ENCODE measurements at regions not wholly inside any gene's neighbourhood (a gene's known extent, or its start where the extent isn't known, plus 50 kb on each side); places are given as distances from the start of the nearest gene placed in this dataset.

GRCh38 chr11:80592546-80592945 lies 1151.7 kb upstream of the TENM4 start:
- Histone ChIP-seq H3K4me3 (ENCODE audit: low read depth, low read length, poor library complexity, severe bottlenecking) (no peak overlapping the region), H3F3A (ENCODE audit: insufficient read depth, low read length) (no peaks in the 10 kb centered on the region), H3K79me2 (ENCODE audit: insufficient read depth, low read length) (no peaks in the 10 kb centered on the region), H3K4me1 (ENCODE audit: insufficient read depth, low read length, severe bottlenecking) (no peaks in the 10 kb centered on the region), H3K4me2 (ENCODE audit: low read length) (no peak overlapping the region), H4K20me1 (ENCODE audit: insufficient read depth, low read length) (no peaks in the 10 kb centered on the region), H3K9me2 (ENCODE audit: low read depth, low read length) (no peaks in the 10 kb centered on the region), H2AFZ (ENCODE audit: low read length) (no peak overlapping the region), H3K27ac (ENCODE audit: low read depth, low read length, poor library complexity, severe bottlenecking) (no peak overlapping the region), H3K36me3 (ENCODE audit: insufficient read depth, low read length) (no peaks in the 10 kb centered on the region), H3K9ac (ENCODE audit: low read length) (no peak overlapping the region), H3K9me3 (ENCODE audit: low read length) (no peaks in the 10 kb centered on the region), H3K27me3 (ENCODE audit: insufficient read depth, low read length) (no peaks in the 10 kb centered on the region)
- TF ChIP-seq CTCF (IDR thresholded peaks at IDR 0.05; ENCODE audit: low read length) (no peak), EZH2 (IDR thresholded peaks at IDR 0.05; ENCODE audit: borderline replicate concordance, low read length) (no peak)

GRCh38 chr11:80587906-80588305 lies 1147.1 kb upstream of the TENM4 start:
- H3K36me3 ChIP-seq (ENCODE audit: insufficient read depth, low read length) = no peaks in the 10 kb centered on the region
- H3K4me3 ChIP-seq (ENCODE audit: low read depth, low read length, poor library complexity, severe bottlenecking) = no peak overlapping the region
- no peaks in the 10 kb centered on the region for H4K20me1 ChIP-seq (ENCODE audit: insufficient read depth, low read length)
- H2AFZ ChIP-seq (ENCODE audit: low read length) = no peak overlapping the region
- no peaks in the 10 kb centered on the region for H3F3A ChIP-seq (ENCODE audit: insufficient read depth, low read length)
- TF ChIP-seq EZH2 (IDR thresholded peaks at IDR 0.05; ENCODE audit: borderline replicate concordance, low read length) (no peak), CTCF (IDR thresholded peaks at IDR 0.05; ENCODE audit: low read length) (no peak)
- no peak overlapping the region for H3K27ac ChIP-seq (ENCODE audit: low read depth, low read length, poor library complexity, severe bottlenecking)
- no peaks in the 10 kb centered on the region for H3K79me2 ChIP-seq (ENCODE audit: insufficient read depth, low read length)
- no peaks in the 10 kb centered on the region for H3K4me1 ChIP-seq (ENCODE audit: insufficient read depth, low read length, severe bottlenecking)
- no peaks in the 10 kb centered on the region for H3K9me2 ChIP-seq (ENCODE audit: low read depth, low read length)
- H3K9me3 ChIP-seq (ENCODE audit: low read length) = no peaks in the 10 kb centered on the region
- H3K27me3 ChIP-seq (ENCODE audit: insufficient read depth, low read length) = no peaks in the 10 kb centered on the region
- no peak overlapping the region for H3K9ac ChIP-seq (ENCODE audit: low read length)
- H3K4me2 ChIP-seq (ENCODE audit: low read length) = no peak overlapping the region

GRCh38 chr11:80586464-80586863 lies 1145.6 kb upstream of the TENM4 start:
- no peak for TF ChIP-seq EZH2 (IDR thresholded peaks at IDR 0.05; ENCODE audit: borderline replicate concordance, low read length)
- TF ChIP-seq CTCF (IDR thresholded peaks at IDR 0.05; ENCODE audit: low read length) = no peak
- H2AFZ ChIP-seq (ENCODE audit: low read length) = no peak overlapping the region

More at GRCh38 chr11:80586464-80586863, 1145.6 kb upstream of the TENM4 start:
- no peaks in the 10 kb centered on the region for H3K9me2 ChIP-seq (ENCODE audit: low read depth, low read length)
- no peaks in the 10 kb centered on the region for H3K79me2 ChIP-seq (ENCODE audit: insufficient read depth, low read length)
- H3K27ac ChIP-seq (ENCODE audit: low read depth, low read length, poor library complexity, severe bottlenecking) = no peak overlapping the region
- no peak overlapping the region for H3K9ac ChIP-seq (ENCODE audit: low read length)
- no peaks in the 10 kb centered on the region for H3K9me3 ChIP-seq (ENCODE audit: low read length)
- H3K4me1 ChIP-seq (ENCODE audit: insufficient read depth, low read length, severe bottlenecking) = no peaks in the 10 kb centered on the region
- H4K20me1 ChIP-seq (ENCODE audit: insufficient read depth, low read length) = no peaks in the 10 kb centered on the region
- H3K36me3 ChIP-seq (ENCODE audit: insufficient read depth, low read length) = no peaks in the 10 kb centered on the region
- no peak overlapping the region for H3K4me2 ChIP-seq (ENCODE audit: low read length)
- H3K27me3 ChIP-seq (ENCODE audit: insufficient read depth, low read length) = no peaks in the 10 kb centered on the region
- no peaks in the 10 kb centered on the region for H3F3A ChIP-seq (ENCODE audit: insufficient read depth, low read length)
- no peak overlapping the region for H3K4me3 ChIP-seq (ENCODE audit: low read depth, low read length, poor library complexity, severe bottlenecking)

All from OCI-LY1 (cell line).